SK-N-SH treated with all-trans-retinoic acid at 6 μM for 48 hours (cell line): ENCODE measurements at regions not wholly inside any gene's neighbourhood (a gene's known extent, or its start where the extent isn't known, plus 50 kb on each side); places are given as distances from the start of the nearest gene placed in this dataset.

ENCODE experiments used
- PPARA ChIP-seq: fragments of 250-450 bp; sonication (Bioruptor Pico); IDR thresholded peaks from 2 replicates; pipeline ENCODE4 v1.5.0; 2020; ENCODE audit warnings: mild to moderate bottlenecking, borderline replicate concordance
- RARB ChIP-seq: fragments of 250-450 bp; sonication (Bioruptor Pico); IDR thresholded peaks from 2 replicates; pipeline ENCODE4 v1.8.0; 2021; ENCODE audit warnings: mild to moderate bottlenecking, moderate library complexity
- TCF4 ChIP-seq: fragments of 250-450 bp; sonication (Bioruptor Pico); IDR thresholded peaks from 2 replicates; pipeline ENCODE4 v1.8.0; 2021; ENCODE audit warnings: mild to moderate bottlenecking, moderate library complexity, borderline replicate concordance
- TF ChIP-seq, protein P1 (sequence below): fragments of 250-450 bp; sonication (Bioruptor Pico); IDR thresholded peaks from 2 replicates; pipeline ENCODE4 v1.5.1; 2021; ENCODE audit warnings: mild to moderate bottlenecking, moderate library complexity

DNA sequence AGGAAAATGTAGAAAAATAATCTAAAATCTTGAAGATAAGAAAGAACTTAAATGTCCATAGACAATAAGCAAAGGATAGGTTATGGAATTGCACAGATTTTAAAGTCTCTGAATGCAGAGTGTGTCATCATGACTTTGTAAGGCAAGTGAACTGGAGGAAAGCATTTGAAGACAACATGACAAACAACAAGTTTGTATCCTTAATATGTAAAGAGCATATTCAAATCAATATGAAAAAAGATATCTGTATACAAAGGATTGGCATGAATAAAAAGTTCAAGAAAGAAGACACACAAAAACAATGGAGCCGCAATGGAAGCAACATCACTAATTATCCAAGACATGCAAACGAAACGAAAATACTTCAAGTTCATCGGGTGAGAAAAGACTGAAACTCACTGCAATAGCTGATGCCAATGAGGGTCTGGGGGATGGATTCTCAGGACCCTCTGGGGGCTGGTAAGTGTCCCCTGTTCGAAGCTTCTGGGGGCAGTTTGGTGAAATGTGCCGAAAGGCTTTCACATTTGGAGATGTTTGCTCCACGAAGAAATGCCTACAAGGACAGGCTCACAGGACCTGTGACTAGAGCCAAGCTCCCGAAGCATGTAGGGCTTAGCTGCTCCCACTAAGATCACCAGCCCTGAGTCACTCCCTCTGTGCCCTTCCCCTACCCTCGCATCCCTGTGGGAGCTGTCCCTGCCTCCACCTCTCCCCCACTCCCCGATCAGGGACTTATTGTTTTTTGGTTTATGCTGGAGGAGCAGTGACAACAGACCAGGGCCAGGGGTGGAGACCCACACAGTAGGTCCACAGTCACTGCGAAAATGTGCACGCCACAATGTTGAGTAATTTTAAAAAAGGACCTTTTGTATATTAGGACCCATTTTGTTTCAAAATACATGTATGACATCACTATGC is 345.7 kb upstream of the SFSWAP start:
- no peak for TF ChIP-seq TCF4
- TF ChIP-seq, protein P1, sequence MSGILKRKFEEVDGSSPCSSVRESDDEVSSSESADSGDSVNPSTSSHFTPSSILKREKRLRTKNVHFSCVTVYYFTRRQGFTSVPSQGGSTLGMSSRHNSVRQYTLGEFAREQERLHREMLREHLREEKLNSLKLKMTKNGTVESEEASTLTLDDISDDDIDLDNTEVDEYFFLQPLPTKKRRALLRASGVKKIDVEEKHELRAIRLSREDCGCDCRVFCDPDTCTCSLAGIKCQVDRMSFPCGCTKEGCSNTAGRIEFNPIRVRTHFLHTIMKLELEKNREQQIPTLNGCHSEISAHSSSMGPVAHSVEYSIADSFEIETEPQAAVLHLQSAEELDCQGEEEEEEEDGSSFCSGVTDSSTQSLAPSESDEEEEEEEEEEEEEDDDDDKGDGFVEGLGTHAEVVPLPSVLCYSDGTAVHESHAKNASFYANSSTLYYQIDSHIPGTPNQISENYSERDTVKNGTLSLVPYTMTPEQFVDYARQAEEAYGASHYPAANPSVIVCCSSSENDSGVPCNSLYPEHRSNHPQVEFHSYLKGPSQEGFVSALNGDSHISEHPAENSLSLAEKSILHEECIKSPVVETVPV (CRISPR knock-in tag): no peak
- no peak for TF ChIP-seq PPARA
- no peak for TF ChIP-seq RARB (CRISPR knock-in tag)
